ENCODE measurements at regions not wholly inside any gene's neighbourhood (a gene's known extent, or its start where the extent isn't known, plus 50 kb on each side); places are given as distances from the start of the nearest gene placed in this dataset.

DNA sequence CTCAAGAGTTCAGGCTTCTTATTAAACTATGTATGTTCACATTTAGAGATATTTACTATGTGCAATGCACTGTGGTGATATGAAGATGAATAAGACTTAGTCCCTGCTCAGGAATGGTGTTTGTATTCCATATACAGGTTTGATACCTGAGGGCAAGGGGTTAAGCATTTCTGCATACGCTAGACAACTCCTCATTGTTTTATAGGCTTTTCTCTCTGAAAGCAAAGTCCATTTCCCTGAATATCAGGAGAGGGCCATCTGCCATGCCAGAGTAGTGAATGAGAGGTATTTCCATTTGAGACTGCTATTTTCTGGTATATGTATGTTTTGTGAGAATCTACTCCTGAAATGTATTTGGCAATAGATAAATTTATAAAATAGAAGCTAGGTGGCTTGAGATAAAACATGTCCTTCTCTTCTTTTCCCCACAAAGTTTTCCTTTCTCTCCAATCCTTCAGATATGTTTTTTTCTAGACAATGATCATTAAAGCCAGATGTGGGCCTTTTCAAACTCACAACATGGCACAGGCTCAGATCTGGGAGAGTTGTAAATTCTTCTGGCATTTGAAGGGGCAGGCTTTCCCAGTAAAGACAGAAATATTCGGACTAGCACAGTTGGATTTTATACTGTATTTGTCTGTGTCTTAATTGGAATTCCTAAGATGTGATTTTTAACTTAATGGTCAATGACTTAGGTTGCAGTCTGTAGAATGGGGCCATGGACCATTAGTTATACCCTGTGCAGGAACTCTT, 73.3 kb upstream of the WDR26 start:
- TF ChIP-seq, protein P1, sequence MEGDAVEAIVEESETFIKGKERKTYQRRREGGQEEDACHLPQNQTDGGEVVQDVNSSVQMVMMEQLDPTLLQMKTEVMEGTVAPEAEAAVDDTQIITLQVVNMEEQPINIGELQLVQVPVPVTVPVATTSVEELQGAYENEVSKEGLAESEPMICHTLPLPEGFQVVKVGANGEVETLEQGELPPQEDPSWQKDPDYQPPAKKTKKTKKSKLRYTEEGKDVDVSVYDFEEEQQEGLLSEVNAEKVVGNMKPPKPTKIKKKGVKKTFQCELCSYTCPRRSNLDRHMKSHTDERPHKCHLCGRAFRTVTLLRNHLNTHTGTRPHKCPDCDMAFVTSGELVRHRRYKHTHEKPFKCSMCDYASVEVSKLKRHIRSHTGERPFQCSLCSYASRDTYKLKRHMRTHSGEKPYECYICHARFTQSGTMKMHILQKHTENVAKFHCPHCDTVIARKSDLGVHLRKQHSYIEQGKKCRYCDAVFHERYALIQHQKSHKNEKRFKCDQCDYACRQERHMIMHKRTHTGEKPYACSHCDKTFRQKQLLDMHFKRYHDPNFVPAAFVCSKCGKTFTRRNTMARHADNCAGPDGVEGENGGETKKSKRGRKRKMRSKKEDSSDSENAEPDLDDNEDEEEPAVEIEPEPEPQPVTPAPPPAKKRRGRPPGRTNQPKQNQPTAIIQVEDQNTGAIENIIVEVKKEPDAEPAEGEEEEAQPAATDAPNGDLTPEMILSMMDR (IDR thresholded peaks at IDR 0.05), result no peak
- TF ChIP-seq POLR2A (IDR thresholded peaks at IDR 0.05), result no peak
